NCI-H1694 (cell line): ENCODE measurements at regions not wholly inside any gene's neighbourhood (a gene's known extent, or its start where the extent isn't known, plus 50 kb on each side); places are given as distances from the start of the nearest gene placed in this dataset.
A peak's percentile ranks its signal among the peaks of the same experiment; 100 is the strongest.
"Not testable (repeated sequence)": the region's sequence is repeated elsewhere in the genome, so short reads cannot be mapped to it uniquely, and the experiment has no call there.

Experiments used
- DNase-seq: peaks from one replicate; lab custom pipeline; 2025; lab: John Stamatoyannopoulos, UW

GRCh38 chr22:44628835-44629234 lies 73.2 kb upstream of the PRR5 start:
- no peak for DNase-seq

- no peak for DNase-seq
Observed at GRCh38 chr22:44628273-44628672, 73.7 kb upstream of the PRR5 start.

- no peak for DNase-seq
Observed at GRCh38 chr22:44627521-44628139, 74.4 kb upstream of the PRR5 start.

GRCh38 chr22:44625981-44626687 lies 75.9 kb upstream of the PRR5 start:
- DNase-seq = peak; percentile 67

- no peak for DNase-seq
Observed at GRCh38 chr22:44625421-44625760, 76.6 kb upstream of the PRR5 start.

GRCh38 chr22:44624689-44625420 lies 77.1 kb upstream of the PRR5 start:
- DNase-seq = no peak

GRCh38 chr22:44623771-44624510 lies 78.1 kb upstream of the PRR5 start:
- DNase-seq = peak; percentile 35

- DNase-seq = no peak
Observed at GRCh38 chr22:44622679-44623078, 79.3 kb upstream of the PRR5 start.

GRCh38 chr22:44622147-44622427 lies 79.9 kb upstream of the PRR5 start:
- DNase-seq = peak; percentile 21

- DNase-seq = no peak
Observed at GRCh38 chr22:44621401-44622146, 80.4 kb upstream of the PRR5 start.

GRCh38 chr22:44620841-44621257 lies 81.2 kb upstream of the PRR5 start:
- no peak for DNase-seq

GRCh38 chr22:44620129-44620840 lies 81.7 kb upstream of the PRR5 start:
- DNase-seq = peak; percentile 20

GRCh38 chr22:44619560-44620128 lies 82.4 kb upstream of the PRR5 start:
- not testable (repeated sequence) for DNase-seq

- not testable (repeated sequence) for DNase-seq
Observed at GRCh38 chr22:44618910-44619309, 83.1 kb upstream of the PRR5 start.

- no peak for DNase-seq
Observed at GRCh38 chr22:44618400-44618799, 83.6 kb upstream of the PRR5 start.

- no peak for DNase-seq
Observed at GRCh38 chr22:44617828-44618227, 84.2 kb upstream of the PRR5 start.

- DNase-seq = no peak
Observed at GRCh38 chr22:44616882-44617655, 84.9 kb upstream of the PRR5 start.

- no peak for DNase-seq
Observed at GRCh38 chr22:44616461-44616860, 85.5 kb upstream of the PRR5 start.

GRCh38 chr22:44615602-44616180 lies 86.3 kb upstream of the PRR5 start:
- DNase-seq = no peak

- no peak for DNase-seq
Observed at GRCh38 chr22:44615146-44615545, 86.9 kb upstream of the PRR5 start.
